Central memory CD4-positive, alpha-beta T cell (primary cell): ENCODE measurements at regions not wholly inside any gene's neighbourhood (a gene's known extent, or its start where the extent isn't known, plus 50 kb on each side); places are given as distances from the start of the nearest gene placed in this dataset.
"Not testable (repeated sequence)": the region's sequence is repeated elsewhere in the genome, so short reads cannot be mapped to it uniquely, and the experiment has no call there.

Source experiments
- DNase-seq: peaks from one replicate; pipeline ENCODE4 v3.0.0; 2022

DNA sequence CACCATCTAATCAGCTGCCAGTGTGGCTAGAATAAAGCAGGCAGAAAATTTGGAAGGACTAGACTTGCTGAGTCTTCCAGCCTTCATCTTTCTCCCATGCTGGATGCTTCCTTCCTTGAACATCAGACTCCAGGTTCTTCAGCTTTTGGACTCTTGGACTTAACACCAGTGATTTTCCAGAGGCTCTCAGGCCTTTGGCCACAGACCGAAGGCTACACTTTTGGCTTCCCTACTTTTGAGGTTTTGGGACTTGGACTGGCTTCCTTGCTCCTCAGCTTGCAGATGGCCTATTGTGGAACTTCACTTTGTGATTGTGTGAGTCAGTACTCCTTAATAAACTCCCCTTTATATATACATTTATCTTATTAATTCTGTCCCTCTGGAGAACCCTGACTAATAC, 129.8 kb upstream of the MB21D2 start:
- not testable (repeated sequence) for DNase-seq

DNA sequence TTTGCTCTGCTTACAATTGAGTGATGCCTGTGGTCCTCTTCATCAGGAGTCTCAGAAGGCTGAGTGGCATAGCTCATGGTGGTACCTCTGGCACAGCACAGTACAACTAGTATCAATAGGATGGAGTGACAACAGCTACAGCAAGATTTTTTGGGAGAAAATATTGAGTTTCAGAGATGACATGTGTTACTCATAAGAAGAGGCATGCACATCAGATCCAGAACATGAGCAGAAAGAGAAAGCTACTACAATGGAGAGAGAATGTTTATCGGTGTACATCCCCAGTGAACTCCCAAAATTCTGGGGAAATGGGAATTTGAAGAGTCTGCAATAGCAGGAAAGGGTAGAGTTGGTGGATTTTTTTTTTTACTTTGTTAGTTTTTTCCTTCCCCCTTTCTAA, 130.5 kb upstream of the MB21D2 start:
- no peak for DNase-seq

DNA sequence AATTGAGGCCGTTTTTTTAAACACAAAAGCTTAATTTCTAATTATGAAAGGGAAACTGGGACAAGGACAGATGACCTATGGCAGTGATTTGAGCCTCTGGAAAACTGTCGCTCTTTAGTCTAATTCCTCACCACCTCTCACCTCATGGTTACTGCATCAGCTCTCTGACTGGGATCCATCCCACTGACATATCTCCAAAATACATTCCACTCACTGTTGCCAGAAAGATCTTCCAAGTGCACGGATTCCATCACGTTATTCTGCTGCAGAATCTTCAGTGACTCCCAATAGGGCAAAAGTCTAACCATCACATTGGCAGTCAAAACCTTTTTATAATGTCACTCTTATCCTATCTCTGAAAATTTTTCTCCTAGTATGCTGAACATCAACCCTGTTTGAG, 132.3 kb upstream of the MB21D2 start:
- no peak for DNase-seq

DNA sequence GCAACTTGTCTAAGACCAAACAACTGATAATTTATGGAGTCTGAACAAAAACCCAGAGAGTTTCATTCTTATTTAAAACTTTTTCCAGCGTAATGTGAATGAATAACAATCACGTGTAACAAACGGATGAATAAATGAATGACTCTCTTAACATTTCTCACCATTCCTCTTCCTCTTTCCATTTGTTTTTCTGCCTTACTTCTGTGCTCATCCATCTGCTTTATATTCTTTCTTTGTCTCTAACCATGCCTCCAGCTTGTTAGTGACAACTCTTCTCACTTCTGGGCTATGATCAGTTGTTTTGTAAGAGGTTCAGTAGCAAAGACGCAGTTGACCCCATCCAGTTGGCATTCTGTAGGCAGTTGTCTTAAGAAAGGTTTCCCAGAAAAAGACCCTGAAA, 133.7 kb upstream of the MB21D2 start:
- no peak for DNase-seq

DNA sequence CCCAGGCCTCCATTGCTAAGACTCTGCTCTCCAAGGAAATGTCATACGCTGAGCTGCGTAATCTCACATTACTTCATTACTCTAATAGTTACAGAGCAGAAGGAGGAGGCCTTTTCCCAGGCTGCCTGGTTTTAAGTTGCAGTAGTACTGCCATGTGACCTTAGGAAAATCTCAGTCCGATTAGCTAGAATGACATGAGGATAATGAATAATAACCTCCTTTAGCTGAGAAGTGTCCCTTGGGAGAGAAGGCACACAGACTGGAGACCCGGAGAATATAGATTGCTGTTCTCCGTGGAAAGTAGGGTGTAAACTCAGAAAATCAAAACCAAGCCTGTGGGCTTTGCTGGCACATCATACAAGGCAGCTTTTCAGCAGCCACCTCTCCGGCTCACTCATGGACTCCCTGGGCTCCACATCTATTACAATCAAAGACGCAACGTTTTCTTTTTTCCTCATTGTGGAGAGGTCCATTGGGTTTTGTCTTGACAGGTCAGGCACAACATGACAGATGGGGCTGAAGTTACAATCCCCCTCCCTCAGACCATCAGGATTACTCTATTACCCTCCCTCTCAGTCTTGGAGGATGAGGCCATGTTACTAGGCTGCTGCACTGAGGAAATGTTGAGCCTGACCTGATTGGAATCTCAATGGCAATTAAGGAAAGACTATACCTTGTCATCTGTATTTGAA, 134.8 kb upstream of the MB21D2 start:
- DNase-seq = no peak

DNA sequence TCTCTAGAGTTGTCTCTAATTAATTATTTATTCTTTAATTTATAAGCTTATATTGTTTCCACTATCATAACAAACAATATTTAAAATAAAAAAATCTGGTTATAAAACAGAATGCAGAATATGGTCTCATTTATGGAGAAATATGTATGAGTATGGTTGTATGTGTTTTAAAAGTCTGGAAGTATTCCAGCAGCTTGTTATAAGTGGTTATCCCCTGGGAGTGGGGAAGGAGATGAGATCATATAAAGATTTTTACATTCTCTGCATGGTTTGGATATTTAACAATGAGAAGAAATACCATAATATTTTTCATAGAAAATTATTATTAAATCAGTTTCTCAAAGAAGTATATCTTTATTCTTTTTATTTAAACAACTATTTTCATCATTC, 135.4 kb upstream of the MB21D2 start:
- no peak for DNase-seq

DNA sequence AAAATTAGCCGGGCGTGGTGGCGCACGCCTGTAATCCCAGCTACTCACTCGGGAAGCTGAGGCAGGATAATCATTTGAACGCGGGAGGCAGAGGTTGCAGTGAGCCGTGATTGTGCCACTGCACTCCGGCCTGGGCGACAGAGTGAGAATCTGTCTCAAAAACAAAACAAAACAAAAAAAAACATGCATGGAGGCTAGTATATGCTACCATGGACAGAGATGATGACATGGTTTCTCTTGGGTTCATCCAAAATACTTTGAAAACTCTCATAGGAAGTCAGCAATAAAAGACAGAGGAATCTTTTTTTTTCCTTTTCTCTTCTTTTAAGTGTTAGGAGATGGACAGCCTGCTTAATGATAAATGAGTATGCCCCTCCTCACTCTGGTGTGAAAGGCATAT, 137.7 kb upstream of the MB21D2 start:
- no peak for DNase-seq

DNA sequence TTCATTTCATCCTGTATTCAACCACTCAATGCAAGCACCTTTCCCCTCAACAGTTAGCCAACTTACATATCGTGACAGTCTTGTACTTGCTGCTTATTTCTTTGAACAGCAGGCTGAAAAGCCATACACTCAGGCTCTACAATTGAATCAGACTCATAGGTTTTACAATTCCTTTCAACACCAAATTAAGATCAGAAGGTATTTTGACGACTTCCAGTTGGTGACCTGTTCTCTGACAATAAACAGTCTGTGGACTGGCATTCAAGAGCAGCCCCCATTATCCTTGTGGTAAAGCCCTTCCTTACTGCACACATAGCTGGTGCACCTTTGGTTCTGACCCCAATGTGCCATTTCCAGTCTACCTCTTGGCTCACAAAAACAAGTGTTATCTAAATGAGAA, 140.0 kb upstream of the MB21D2 start:
- no peak for DNase-seq

DNA sequence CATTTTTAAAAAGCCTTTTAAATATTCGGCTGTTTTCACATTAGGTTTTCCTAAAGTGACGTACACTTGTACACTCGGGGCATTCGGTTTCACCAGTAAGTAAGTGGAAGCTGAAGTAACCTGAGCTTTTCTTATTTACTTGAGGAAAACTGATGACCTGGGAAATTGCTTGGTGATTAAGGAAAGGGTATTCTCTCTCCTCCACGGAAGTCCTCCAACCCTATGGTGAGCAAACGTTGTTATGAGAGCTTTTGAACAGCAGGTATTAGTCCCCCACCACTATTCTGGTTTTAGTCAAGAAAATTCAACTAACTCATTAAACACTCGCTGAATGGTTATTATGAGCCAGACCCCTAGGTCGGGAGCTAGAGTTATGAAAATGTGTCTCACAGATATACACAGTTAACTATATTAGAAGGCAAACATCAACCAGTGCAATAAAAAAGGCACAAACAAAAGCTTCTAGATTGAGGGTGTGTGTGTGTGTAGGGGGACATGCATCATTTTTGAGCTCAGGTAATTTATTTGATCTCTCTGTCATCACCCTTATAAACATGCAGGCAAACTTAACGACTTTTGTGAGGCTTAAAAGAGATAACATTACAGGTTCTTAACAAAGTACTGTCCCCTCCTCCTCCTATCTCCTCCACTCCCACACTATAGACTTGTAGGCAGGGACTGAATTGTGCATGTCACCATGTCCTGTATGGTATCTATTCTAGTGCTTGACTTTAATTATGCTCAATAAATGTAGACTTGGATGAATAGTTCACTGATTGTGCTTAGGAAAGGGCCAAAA, 143.3 kb upstream of the MB21D2 start:
- DNase-seq = no peak

DNA sequence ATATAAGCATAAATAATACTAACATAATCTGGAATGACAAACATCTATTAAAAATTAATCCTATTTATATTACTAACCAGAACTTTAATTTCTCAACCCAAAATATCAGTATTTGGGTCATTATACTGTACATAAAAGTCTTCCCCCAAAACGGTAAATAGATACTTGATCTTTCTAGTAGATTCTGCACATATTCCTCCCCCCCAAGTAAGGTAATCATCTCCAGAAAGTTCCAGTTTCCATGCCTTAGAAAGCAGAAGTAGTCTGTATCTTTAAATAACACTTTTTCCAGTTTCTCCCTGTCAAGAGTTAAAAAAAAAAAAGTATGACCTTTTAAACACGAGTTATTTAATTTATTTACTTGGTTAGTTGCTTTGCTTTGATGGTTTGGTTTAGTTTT, 150.7 kb upstream of the MB21D2 start:
- DNase-seq = no peak

DNA sequence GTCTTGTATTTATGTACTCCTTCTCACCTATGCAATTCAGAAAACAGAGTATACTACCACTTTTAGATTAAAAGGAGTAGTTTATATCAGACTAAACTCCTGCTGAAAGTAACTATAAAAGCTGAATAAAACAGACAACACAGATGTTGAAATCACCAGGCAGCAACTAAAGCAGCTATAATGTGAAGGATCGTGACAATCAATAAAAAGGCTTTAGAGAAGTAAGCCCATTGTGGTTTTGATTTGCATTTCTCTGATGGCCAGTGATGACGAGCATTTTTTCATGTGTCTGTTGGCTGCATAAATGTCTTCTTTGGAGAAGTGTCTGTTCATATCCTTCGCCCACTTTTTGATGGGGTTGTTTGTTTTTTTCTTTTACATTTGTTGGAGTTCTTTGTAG, 152.1 kb upstream of the MB21D2 start:
- DNase-seq = not testable (repeated sequence)

DNA sequence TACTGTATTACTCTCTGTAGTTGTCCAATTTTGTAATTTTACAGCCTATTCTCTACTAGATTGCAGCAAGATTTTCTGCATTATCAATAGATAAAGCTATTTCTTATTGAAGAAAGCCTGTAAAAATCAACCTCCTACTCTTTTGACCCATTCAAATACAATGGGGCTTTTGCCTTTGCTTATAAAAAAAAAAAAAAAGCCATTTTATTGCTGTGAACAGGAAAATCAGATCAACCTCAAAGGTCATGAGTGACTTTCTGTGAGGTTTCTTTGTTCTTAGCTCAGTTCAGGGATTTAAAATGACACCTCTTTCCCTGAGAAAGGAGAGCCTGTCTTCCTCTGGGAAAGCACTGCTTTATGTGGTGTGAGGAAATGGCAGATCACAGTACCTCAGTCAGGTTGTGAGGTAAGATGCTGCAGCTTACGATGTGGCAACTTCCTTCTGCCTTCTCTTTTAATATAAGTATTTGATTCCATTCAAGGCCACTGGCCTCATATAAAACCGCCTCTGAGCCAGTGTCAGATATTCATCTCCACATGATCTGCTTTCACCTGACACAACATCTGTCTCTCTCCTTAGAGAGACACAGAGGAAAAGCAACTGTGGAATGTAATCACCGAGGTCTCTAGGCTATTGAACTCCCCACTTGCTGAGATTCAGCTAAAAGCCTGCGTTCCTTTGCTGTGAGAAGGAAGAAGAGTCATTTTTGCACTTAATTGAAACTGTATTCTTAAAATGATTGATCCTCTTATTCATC, 161.5 kb upstream of the MB21D2 start:
- no peak for DNase-seq

DNA sequence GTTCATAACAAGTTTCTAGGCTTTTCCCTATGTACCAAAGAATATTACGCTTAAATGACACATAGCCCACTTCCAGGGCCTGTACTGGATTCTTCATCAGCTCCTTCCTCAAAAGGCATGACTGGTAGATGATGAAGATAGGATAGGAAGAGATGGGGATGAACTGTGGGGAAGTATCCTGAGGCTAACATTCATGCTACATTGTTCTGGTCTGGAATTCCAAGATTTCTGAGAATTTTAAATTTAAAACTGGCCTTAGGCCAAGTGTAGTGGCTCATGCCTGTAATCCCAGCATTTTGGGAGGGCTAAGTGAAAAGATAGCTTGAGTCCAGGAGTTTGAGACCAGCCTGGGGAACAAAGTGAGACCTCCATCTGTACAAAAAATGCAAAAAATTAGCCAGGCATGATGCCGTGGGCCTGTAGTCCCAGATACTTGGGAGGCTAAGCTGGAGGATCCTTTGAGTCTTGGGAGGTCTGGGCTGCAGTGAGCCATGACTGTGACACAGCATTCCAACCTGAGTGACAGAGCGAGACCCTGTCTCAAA, 160.1 kb upstream of the PLAAT1 start:
- no peak for DNase-seq

DNA sequence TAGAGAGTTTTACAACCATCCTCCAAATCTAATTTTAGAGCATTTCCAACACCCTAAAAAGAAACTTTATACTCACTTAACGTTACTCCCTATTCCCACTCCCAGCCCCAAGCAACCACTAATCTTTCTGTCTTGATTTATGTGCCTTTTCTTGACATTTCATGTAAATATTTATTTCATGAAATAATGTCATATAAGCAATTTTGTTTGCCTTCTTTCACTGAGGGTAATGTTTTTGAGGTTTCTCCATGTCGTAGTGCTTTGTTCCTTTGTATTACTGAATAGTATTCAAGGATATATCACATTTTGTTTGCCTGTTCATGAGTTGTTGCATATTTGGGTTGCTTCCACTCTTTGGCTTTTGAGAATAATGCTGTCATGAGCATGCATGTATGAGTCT, 155.4 kb upstream of the PLAAT1 start:
- no peak for DNase-seq

DNA sequence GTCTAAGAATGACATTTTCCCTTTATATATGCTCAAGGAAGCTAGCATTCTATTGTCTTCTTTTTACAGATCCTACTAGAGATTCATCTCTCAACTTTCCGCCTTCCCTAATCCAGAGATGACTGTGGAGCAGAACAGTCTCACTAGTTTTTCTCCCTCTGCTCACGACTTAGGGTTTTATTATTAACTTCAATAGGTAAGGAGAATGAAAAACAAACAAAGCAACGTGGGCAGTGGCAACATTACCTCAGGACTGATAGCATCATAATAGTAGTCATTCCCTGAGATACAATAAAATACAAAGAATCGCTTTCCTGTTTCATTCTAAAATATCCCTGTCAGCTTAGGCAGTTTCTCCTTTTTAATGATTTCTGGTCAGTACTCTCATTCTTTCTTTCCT, 154.3 kb upstream of the PLAAT1 start:
- DNase-seq = no peak

DNA sequence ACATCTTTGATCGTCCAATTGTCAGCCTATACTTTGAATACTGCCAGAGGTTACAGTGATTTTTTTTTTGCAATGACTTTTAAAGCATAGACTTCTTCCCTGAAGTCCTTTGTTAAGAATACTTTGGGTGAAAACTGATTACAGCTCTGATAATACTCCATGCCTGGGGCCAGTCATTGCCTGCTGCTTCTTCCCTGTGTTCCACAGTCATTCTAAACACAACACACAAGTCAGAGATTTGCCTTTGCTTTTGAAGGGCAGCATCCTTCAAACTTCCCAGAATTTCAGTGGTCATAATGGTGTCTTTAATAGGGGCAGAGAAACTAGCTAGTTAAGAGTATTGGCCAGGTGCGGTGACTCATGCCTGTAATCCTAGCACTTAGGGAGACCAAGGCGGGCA, 153.7 kb upstream of the PLAAT1 start:
- no peak for DNase-seq

DNA sequence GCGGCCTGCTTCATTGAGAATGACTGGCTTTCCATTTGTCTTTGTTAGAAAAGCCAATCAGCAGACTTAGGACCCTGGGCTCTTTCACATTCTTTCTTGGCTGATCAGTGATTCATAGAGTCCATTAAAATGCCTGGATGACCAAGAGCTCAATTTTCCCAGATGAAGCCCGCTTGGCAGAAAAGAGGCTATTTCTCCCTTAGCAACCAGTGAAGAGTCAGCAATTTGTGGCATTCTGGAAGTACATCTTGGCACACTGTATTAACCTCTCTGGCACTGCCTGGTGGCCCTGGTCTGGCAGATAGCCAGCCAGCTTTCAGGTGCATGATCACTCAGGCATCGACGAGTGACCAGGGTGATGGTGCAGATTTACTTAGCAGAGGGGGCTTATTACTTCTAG, 145.7 kb upstream of the PLAAT1 start:
- DNase-seq = no peak

DNA sequence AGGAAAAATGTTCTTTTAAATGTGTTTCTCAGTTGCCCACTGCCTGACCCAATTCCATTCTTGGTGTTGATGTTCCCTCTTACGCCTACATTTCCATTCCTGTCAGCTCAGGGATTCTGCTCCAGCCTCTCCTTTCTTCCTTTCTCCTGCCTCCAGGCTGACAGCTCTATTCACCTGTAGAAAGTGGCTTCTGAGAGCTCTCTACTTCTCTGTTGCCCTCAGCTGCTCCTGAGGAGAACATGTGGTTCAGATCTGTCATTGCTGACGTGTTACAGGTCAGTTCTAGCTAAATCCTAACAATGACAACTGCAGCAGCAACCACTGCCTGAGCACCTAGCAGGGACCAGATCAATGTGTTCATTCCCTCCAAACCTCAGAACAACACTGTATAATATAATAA, 144.9 kb upstream of the PLAAT1 start:
- no peak for DNase-seq

DNA sequence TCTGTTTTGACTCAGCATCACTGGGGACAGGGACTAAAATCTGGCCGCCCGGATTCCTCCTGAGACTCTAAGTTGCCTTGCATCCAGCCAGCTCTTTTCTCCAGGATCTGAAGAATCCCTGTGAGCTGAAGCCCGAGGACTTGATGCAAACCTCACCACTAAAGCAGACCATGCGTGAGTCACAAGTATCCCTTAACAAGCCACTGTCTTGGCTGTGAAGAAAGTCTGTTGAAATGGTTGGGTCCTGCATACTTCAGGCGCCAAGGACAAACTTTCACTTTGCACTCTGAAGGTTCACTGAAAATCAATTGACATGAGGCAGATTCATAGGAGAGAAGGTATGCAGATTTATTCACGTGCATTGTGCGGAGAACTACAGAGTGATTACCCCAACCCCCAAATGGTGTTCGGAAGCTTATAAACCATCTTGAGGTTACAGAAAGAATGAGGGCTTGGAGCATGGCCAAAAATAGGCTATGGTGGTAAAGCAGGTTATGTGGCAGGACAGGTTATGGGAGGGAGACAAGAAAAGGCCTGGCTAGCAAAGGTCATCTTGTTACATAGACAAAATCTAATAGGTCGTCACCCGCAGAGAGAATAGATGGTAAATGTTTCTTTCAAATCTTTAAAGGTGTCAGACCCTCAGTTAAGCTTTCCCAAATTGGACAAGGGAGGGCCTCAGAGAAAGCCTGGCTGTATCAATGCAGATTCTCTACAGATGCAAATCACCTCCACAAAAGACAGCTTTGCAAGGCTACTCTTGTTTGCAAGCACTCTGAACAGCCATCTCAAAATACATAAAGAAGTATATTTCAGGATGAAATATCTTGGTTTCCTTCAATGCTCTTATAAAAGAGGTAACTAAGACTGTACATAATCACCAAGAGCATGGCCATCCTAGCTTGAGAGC, 126.3 kb upstream of the PLAAT1 start:
- DNase-seq = no peak

DNA sequence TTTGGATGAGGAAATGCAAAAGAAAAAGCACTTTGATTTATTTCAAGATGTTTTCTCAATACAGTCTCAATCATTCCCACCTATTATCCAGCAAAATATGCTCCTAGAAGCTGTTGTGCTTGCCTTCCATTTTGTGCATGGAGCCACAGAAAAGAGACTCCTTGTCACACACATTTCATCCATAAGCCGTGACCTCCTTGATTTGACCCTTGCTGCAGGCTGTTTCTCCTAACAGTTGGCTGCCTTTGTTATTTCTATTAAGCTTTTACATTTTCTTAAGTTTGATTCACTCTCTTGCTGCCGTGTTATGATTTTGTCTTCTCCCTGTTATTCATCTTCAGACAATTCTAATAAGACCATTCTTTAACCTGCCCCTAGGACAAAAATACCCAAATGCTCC, 124.2 kb upstream of the PLAAT1 start:
- no peak for DNase-seq

DNA sequence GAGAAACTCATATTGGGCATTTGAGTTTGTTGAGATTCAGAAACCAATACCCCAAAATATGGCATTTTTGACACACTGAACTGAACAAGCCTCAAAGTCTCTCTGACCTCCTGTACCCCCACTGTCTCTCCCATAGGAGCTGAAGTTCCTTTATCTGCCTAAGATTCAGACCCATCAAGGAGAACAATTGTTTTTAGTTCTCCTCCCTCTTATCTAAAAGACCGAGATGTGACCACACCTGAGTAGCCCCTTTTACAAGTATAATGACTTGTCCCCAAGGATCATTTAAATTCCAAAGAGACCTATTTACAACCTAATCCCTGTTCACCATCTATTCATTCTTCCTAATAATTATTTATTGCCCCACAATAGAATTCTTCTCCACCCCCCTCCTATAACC, 122.1 kb upstream of the PLAAT1 start:
- DNase-seq = no peak

DNA sequence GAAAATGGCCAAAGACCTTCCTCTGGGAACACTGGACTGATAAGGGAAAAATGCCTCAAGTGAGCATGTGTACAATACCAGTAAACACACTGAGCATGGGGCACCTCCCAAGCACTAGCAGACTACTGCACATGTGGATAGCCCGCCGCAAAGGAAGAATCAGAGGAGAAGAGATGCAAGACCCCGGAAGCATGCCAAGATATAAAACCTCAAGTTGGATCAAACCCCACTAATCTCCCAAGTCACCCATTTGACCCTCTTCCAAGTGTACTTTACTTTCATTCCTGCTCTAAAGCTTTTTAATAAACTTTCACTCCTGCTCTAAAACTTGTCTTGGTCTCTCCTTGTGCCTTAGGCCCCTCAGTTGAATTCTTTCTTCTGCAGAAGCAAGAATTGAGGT, 121.1 kb upstream of the PLAAT1 start:
- DNase-seq = no peak

DNA sequence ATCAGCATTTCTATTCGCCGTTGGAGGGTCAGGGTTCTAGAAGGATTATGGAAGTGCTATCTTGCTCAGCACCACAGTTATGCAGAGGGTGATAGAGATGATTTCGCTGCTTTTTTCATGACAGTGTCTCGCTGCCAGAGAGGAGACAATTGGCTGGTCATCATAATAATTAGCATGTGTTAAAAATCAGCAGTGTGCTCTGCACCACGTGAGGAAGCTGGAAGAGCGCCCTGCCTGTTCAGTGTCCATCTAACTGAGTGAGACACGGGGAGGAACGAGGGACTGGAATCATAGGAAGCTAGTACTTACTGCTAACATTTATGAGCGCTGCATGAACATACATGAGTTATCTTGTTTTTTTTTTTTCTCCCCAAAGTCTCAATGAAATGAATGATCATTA, 116.2 kb upstream of the PLAAT1 start:
- DNase-seq = no peak
